GM12878 (cell line): ENCODE measurements at regions not wholly inside any gene's neighbourhood (a gene's known extent, or its start where the extent isn't known, plus 50 kb on each side); places are given as distances from the start of the nearest gene placed in this dataset.

Source experiments
- ATAC-seq: fragments of 200-7000 bp; cut with Tn5 transposase; 3 replicates; pipeline ENCODE4 v1.9.1; 2020; ENCODE audit warnings: mild to moderate bottlenecking, moderate library complexity
- BruUV-seq: library from RNA; stranded (reverse); fragments of 400-500 nt; replicated peaks from 2 replicates; lab custom pipeline; 2021; lab: Mats Ljungman, UMichigan
- CTCF ChIA-PET: fragments of 300-600 bp; sonication (Branson Sonifier 250); formaldehyde crosslinking; extraction: SDS; loops from one replicate; lab custom pipeline; 2021; ENCODE audit warnings: inconsistent platforms; lab: Yijun Ruan, JAX
- POLR2A ChIA-PET: fragments of 350-600 bp; formaldehyde crosslinking; extraction: SDS; loops from one replicate; lab custom pipeline; 2021; ENCODE audit warnings: inconsistent platforms; lab: Charles Lee
- RAD21 ChIA-PET: fragments of 300-600 bp; sonication (Branson Sonifier 250); formaldehyde crosslinking; loops from one replicate; lab custom pipeline; 2023; ENCODE audit warnings: antibody characterized with exemption; ENCODE audit not compliant: unreplicated experiment; lab: Charles Lee
- SMC1A ChIA-PET: fragments of 300-600 bp; sonication (Branson Sonifier 250); formaldehyde crosslinking; loops from one replicate; lab custom pipeline; 2023; ENCODE audit not compliant: unreplicated experiment, uncharacterized antibody; lab: Charles Lee
- DNase-seq: peaks from one replicate; pipeline ENCODE4 v3.0.0-alpha.2; 2011; ENCODE audit warnings: low read depth, low spot score
- FAIRE-seq: peaks from 3 replicates; lab custom pipeline; 2011; peaks lifted over from hg19 to GRCh38; lab: Jason Lieb, UNC
- H2AFZ ChIP-seq: 2 replicates; pipeline ENCODE4 v1.6.0; 2011; ENCODE audit warnings: low read depth, low read length, control low read depth; ENCODE audit not compliant: control insufficient read depth
- H3K27ac ChIP-seq: 2 replicates; pipeline ENCODE4 v1.5.1; 2011; ENCODE audit warnings: control low read depth; ENCODE audit not compliant: control insufficient read depth, insufficient read depth
- H3K27me3 ChIP-seq, 2 experiments: replicated peaks in 1 of 2; 2 replicates each; pipeline versions ENCODE4 v1.6.0 to v1.6.1; 2011; ENCODE audit warnings: low read length in 1 of 2; ENCODE audit not compliant: control insufficient read depth in 2 of 2, insufficient read depth in 2 of 2
- H3K36me3 ChIP-seq, 2 experiments: 2 replicates each; pipeline ENCODE4 v1.5.1; 2011; ENCODE audit warnings: low read length in 1 of 2; ENCODE audit not compliant: control insufficient read depth in 2 of 2, insufficient read depth in 2 of 2
- H3K4me1 ChIP-seq: 2 replicates; pipeline ENCODE4 v1.6.1; 2011; ENCODE audit warnings: mild to moderate bottlenecking, low read length, moderate library complexity, mixed read lengths; ENCODE audit not compliant: control insufficient read depth, insufficient read depth
- H3K4me2 ChIP-seq: 2 replicates; pipeline ENCODE4 v1.6.0; 2011; ENCODE audit warnings: control low read depth; ENCODE audit not compliant: control insufficient read depth, insufficient read depth
- H3K4me3 ChIP-seq: fragments of 200-600 bp; sonication (generic); 2 replicates; pipeline ENCODE4 v1.5.1; 2016
- H3K79me2 ChIP-seq: 2 replicates; pipeline ENCODE4 v1.6.0; 2011; ENCODE audit warnings: low read length; ENCODE audit not compliant: control insufficient read depth, insufficient read depth
- H3K9ac ChIP-seq: 2 replicates; pipeline ENCODE4 v1.8.0; 2011; ENCODE audit warnings: low read length, control low read depth, mixed read lengths; ENCODE audit not compliant: control insufficient read depth, insufficient read depth
- H3K9me3 ChIP-seq: replicated peaks from 3 replicates; pipeline ENCODE4 v1.5.1; 2011; ENCODE audit warnings: mild to moderate bottlenecking, low read length; ENCODE audit not compliant: control insufficient read depth, insufficient read depth
- H4K20me1 ChIP-seq: 2 replicates; pipeline ENCODE4 v1.6.0; 2011; ENCODE audit not compliant: control insufficient read depth, insufficient read depth
- E2F8 ChIP-seq: fragments of 450-650 bp; IDR thresholded peaks from 2 replicates; pipeline ENCODE4 v1.6.1; 2018; ENCODE audit warnings: mild to moderate bottlenecking, low read depth, moderate library complexity; ENCODE audit not compliant: partially characterized antibody
- WGBS: methylation state at CpG from one replicate; pipeline ENCODE4 v1.1.6; 2016; ENCODE audit warnings: low lambda C conversion rate; ENCODE audit not compliant: insufficient replicate concordance, insufficient coverage; ENCODE audit errors: missing lambda C conversion rate; 5-methylcytosine and 5-hydroxymethylcytosine counted together
- in situ Hi-C: fragments of 300-500 bp; cut with MboI; formaldehyde crosslinking; loops from 9 replicates; pipeline ENCODE4 v1.14.3; 2018; ENCODE audit warnings: mixed read lengths
- intact Hi-C: fragments of 100-400 bp; cut with micrococcal nuclease; formaldehyde crosslinking; loops from one replicate; pipeline ENCODE4 v1.14.2; 2022; ENCODE audit not compliant: unreplicated experiment
- TF ChIP-seq, protein P1 (sequence below): fragments of 450-650 bp; IDR thresholded peaks from 2 replicates; pipeline ENCODE4 v1.6.1; 2016; ENCODE audit warnings: mild to moderate bottlenecking
- TF ChIP-seq, protein P2 (sequence below): fragments of 450-650 bp; formaldehyde crosslinking; IDR thresholded peaks from 2 replicates; pipeline ENCODE4 v1.5.0; 2022; ENCODE audit warnings: mild to moderate bottlenecking, missing genetic modification characterization

- no peak for FAIRE-seq
- SMC1A ChIA-PET = interaction anchor here (0.8 kb wide), 1 partner anchor 30 kb away, joined by 3 read pairs; no protein-coding TSS in a partner anchor
- H3K27me3 ChIP-seq = no peaks in the 10 kb centered on the region
Observed at GRCh38 chr5:4866817-4867216, 273.3 kb upstream of the ADAMTS16 start.

More at GRCh38 chr5:4866817-4867216, 273.3 kb upstream of the ADAMTS16 start:
- in situ Hi-C loops (no loop called here), intact Hi-C loops (no loop called here)
- 80% methylated on average over 18 of the region's 21 CpGs for WGBS
- Histone ChIP-seq H3K9me3 (no peaks in the 10 kb centered on the region; the same call in 2 of the 3 replicates), H3K4me2 (no peak overlapping the region), H3K4me3 (no peak overlapping the region), H3K79me2 (no peaks in the 10 kb centered on the region), H3K9ac (no peak overlapping the region), H3K4me1 (no peaks in the 10 kb centered on the region), H3K36me3 (no peaks in the 10 kb centered on the region), H4K20me1 (no peaks in the 10 kb centered on the region), H3K27ac (no peak overlapping the region), H2AFZ (no peak overlapping the region)
- ATAC-seq (no peak), DNase-seq (no peak)
- TF ChIP-seq, protein P1, sequence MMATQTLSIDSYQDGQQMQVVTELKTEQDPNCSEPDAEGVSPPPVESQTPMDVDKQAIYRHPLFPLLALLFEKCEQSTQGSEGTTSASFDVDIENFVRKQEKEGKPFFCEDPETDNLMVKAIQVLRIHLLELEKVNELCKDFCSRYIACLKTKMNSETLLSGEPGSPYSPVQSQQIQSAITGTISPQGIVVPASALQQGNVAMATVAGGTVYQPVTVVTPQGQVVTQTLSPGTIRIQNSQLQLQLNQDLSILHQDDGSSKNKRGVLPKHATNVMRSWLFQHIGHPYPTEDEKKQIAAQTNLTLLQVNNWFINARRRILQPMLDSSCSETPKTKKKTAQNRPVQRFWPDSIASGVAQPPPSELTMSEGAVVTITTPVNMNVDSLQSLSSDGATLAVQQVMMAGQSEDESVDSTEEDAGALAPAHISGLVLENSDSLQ = no peak
- TF ChIP-seq, protein P2, sequence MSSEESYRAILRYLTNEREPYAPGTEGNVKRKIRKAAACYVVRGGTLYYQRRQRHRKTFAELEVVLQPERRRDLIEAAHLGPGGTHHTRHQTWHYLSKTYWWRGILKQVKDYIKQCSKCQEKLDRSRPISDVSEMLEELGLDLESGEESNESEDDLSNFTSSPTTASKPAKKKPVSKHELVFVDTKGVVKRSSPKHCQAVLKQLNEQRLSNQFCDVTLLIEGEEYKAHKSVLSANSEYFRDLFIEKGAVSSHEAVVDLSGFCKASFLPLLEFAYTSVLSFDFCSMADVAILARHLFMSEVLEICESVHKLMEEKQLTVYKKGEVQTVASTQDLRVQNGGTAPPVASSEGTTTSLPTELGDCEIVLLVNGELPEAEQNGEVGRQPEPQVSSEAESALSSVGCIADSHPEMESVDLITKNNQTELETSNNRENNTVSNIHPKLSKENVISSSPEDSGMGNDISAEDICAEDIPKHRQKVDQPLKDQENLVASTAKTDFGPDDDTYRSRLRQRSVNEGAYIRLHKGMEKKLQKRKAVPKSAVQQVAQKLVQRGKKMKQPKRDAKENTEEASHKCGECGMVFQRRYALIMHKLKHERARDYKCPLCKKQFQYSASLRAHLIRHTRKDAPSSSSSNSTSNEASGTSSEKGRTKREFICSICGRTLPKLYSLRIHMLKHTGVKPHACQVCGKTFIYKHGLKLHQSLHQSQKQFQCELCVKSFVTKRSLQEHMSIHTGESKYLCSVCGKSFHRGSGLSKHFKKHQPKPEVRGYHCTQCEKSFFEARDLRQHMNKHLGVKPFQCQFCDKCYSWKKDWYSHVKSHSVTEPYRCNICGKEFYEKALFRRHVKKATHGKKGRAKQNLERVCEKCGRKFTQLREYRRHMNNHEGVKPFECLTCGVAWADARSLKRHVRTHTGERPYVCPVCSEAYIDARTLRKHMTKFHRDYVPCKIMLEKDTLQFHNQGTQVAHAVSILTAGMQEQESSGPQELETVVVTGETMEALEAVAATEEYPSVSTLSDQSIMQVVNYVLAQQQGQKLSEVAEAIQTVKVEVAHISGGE (CRISPR knock-in tag) = no peak
- no peak for TF ChIP-seq E2F8
- ChIA-PET POLR2A (no interaction called here), RAD21 (no interaction called here), CTCF (no interaction called here)
- no TSS peak for BruUV-seq
